GM23338 (cell line): ENCODE measurements at regions not wholly inside any gene's neighbourhood (a gene's known extent, or its start where the extent isn't known, plus 50 kb on each side); places are given as distances from the start of the nearest gene placed in this dataset.

Source experiments
- ATAC-seq: fragments of 200-7000 bp; cut with Tn5 transposase; 3 replicates; pipeline ENCODE4 v1.9.1; 2020
- DNase-seq: peaks from one replicate; pipeline ENCODE4 v3.0.0-alpha.2; 2015; ENCODE audit warnings: low spot score
- H2AFZ ChIP-seq: fragments of 200-600 bp; sonication (generic); 2 replicates; pipeline ENCODE4 v1.8.0; 2016; ENCODE audit warnings: antibody characterized with exemption, mild to moderate bottlenecking, moderate library complexity
- H3F3A ChIP-seq: fragments of 200-600 bp; sonication (generic); replicated peaks from 2 replicates; pipeline ENCODE4 v1.8.0; 2017; ENCODE audit warnings: antibody characterized with exemption, mixed run types, low read depth
- H3K27ac ChIP-seq: fragments of 200-600 bp; sonication (generic); 2 replicates; pipeline ENCODE4 v1.6.1; 2016; ENCODE audit warnings: low read depth
- H3K27me3 ChIP-seq: fragments of 200-600 bp; sonication (generic); 2 replicates; pipeline ENCODE4 v1.8.0; 2016; ENCODE audit warnings: mild to moderate bottlenecking, mixed run types, moderate library complexity; ENCODE audit not compliant: insufficient read depth
- H3K36me3 ChIP-seq: fragments of 200-600 bp; sonication (generic); 2 replicates; pipeline ENCODE4 v1.8.0; 2016; ENCODE audit warnings: mild to moderate bottlenecking; ENCODE audit not compliant: insufficient read depth
- H3K4me1 ChIP-seq: fragments of 200-600 bp; sonication (generic); 2 replicates; pipeline ENCODE4 v1.8.0; 2016; ENCODE audit warnings: mild to moderate bottlenecking, moderate library complexity; ENCODE audit not compliant: insufficient read depth
- H3K4me2 ChIP-seq: fragments of 200-600 bp; sonication (generic); 2 replicates; pipeline ENCODE4 v1.7.1; 2017; ENCODE audit warnings: mixed run types
- H3K4me3 ChIP-seq: fragments of 200-600 bp; sonication (generic); 2 replicates; pipeline ENCODE4 v1.6.1; 2016; ENCODE audit warnings: mixed run types
- H3K79me2 ChIP-seq: fragments of 200-600 bp; sonication (generic); replicated peaks from 2 replicates; pipeline ENCODE4 v1.8.0; 2017; ENCODE audit warnings: mild to moderate bottlenecking; ENCODE audit not compliant: insufficient read depth
- H3K9me2 ChIP-seq: fragments of 200-600 bp; sonication (generic); 2 replicates; pipeline ENCODE4 v1.8.0; 2017; ENCODE audit not compliant: insufficient read depth
- H4K20me1 ChIP-seq: fragments of 200-600 bp; sonication (generic); replicated peaks from 2 replicates; pipeline ENCODE4 v1.8.0; 2017; ENCODE audit warnings: mild to moderate bottlenecking; ENCODE audit not compliant: insufficient read depth
- H3K27ac Mint-ChIP-seq: 2 replicates; pipeline ENCODE4 v1.8.0; 2020; ENCODE audit warnings: inconsistent platforms, mild to moderate bottlenecking, moderate library complexity, mixed read lengths
- H3K27me3 Mint-ChIP-seq: 3 replicates; pipeline ENCODE4 v1.8.0; 2022; ENCODE audit warnings: low read depth, mild to moderate bottlenecking, moderate library complexity, mixed read lengths, inconsistent platforms; ENCODE audit not compliant: insufficient read depth, poor library complexity
- H3K36me3 Mint-ChIP-seq: 3 replicates; pipeline ENCODE4 v1.8.0; 2021; ENCODE audit warnings: low read depth, mild to moderate bottlenecking, inconsistent platforms, moderate library complexity, mixed read lengths
- H3K4me1 Mint-ChIP-seq: 3 replicates; pipeline ENCODE4 v1.8.0; 2020; ENCODE audit warnings: mild to moderate bottlenecking, inconsistent platforms, mixed read lengths
- H3K4me3 Mint-ChIP-seq: 3 replicates; pipeline ENCODE4 v1.8.0; 2021; ENCODE audit warnings: moderate library complexity, mild to moderate bottlenecking, inconsistent platforms, mixed read lengths
- H3K9me3 Mint-ChIP-seq: 3 replicates; pipeline ENCODE4 v1.8.0; 2020; ENCODE audit warnings: moderate library complexity, mild to moderate bottlenecking, inconsistent platforms, mixed read lengths
- CTCF ChIP-seq, 2 experiments: fragments of 200-600 bp in 1 of 2; sonication (generic) in 1 of 2; conservative IDR thresholded peaks; 2 replicates each; pipeline versions ENCODE4 v1.5.1 to v1.6.1; 2016 to 2017; ENCODE audit warnings: antibody characterized with exemption in 2 of 2, low read depth in 2 of 2, mild to moderate bottlenecking in 2 of 2, moderate library complexity in 1 of 2
- ETS1 ChIP-seq: IDR thresholded peaks from 2 replicates; pipeline ENCODE4 v1.6.1; 2016; ENCODE audit warnings: antibody characterized with exemption
- NANOG ChIP-seq: IDR thresholded peaks from 2 replicates; pipeline ENCODE4 v1.6.1; 2016; ENCODE audit warnings: antibody characterized with exemption, borderline replicate concordance
- ZNF331 ChIP-seq: fragments of 250-450 bp; sonication (Bioruptor Pico); IDR thresholded peaks from 2 replicates; pipeline ENCODE4 v1.5.0; 2020; ENCODE audit warnings: low read depth, mild to moderate bottlenecking, moderate library complexity
- ZNF462 ChIP-seq: fragments of 250-450 bp; sonication (Bioruptor Pico); IDR thresholded peaks from 2 replicates; pipeline ENCODE4 v1.5.0; 2020; ENCODE audit warnings: mild to moderate bottlenecking, moderate library complexity

GRCh38 chr11:28636033-28636432 is 527.8 kb downstream of the METTL15 start (continued):
- no peak for TF ChIP-seq CTCF (conservative IDR thresholded peaks at IDR 0.05; ENCODE audit: low read depth in 2 of 2)

DNA sequence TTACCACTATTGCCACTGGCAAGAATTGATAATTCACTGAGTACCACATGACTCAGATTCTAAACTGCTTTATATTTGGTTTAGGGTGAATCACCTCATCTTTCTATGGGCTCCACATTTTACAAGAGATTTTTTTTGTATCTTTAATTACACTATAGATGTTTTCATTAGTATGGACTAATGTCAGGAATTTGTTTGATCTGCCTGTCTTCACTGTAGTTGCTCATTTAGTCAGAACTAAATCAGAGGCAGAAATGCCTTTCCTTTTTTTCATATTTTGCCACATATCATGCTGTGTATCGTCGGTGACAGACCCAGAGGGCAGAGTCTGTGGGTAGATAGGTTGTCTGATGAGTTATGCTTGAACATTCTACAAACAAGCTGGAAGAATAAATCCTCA is 524.1 kb downstream of the METTL15 start:
- H3K27ac ChIP-seq, result no peak overlapping the region
- no peaks in the 10 kb centered on the region for H4K20me1 ChIP-seq
- no peak overlapping the region for H3K4me2 ChIP-seq
- no peaks in the 10 kb centered on the region for H3K36me3 ChIP-seq
- Mint-ChIP-seq H3K36me3 (no peaks in the 10 kb centered on the region), H3K27me3 (peaks cover 3% of the 10 kb centered on the region), H3K4me1 (peaks cover 17% of the 10 kb centered on the region), H3K27ac (no peak overlapping the region), H3K4me3 (no peak overlapping the region), H3K9me3 (no peaks in the 10 kb centered on the region)
- H3K9me2 ChIP-seq, result no peaks in the 10 kb centered on the region
- DNase-seq (no peak), ATAC-seq (no peak)
- no peaks in the 10 kb centered on the region for H3K79me2 ChIP-seq
- no peak for TF ChIP-seq ETS1
- no peak for TF ChIP-seq NANOG
- no peak for TF ChIP-seq ZNF462 (CRISPR knock-in tag)
- TF ChIP-seq CTCF (conservative IDR thresholded peaks at IDR 0.05; ENCODE audit: low read depth in 2 of 2), result no peak
- no peak for TF ChIP-seq ZNF331 (CRISPR knock-in tag)
- H2AFZ ChIP-seq, result no peak overlapping the region
- H3K4me1 ChIP-seq, result no peaks in the 10 kb centered on the region
- H3K27me3 ChIP-seq, result no peaks in the 10 kb centered on the region
- H3K4me3 ChIP-seq, result no peak overlapping the region
- no peaks in the 10 kb centered on the region for H3F3A ChIP-seq
